HCT116 (cell line): ENCODE measurements at regions not wholly inside any gene's neighbourhood (a gene's known extent, or its start where the extent isn't known, plus 50 kb on each side); places are given as distances from the start of the nearest gene placed in this dataset.

Experiments
- CTCF ChIP-seq, 3 experiments: fragments of 200-600 bp in 1 of 3; sonication (generic) in 1 of 3; IDR thresholded peaks in 2 of 3; conservative IDR thresholded peaks in 1 of 3; 2 replicates each; pipeline ENCODE4 v1.5.1; 2012 to 2017; ENCODE audit warnings: low read depth in 2 of 3, low read length in 2 of 3, antibody characterized with exemption in 1 of 3, borderline replicate concordance in 1 of 3, control low read depth in 1 of 3, mild to moderate bottlenecking in 1 of 3, mixed read lengths in 1 of 3, mixed run types in 1 of 3, moderate library complexity in 1 of 3; ENCODE audit not compliant: insufficient read depth in 1 of 3
- EZH2phosphoT487 ChIP-seq: fragments of 200-600 bp; IDR thresholded peaks from 2 replicates; pipeline ENCODE4 v1.6.1; 2018; ENCODE audit warnings: antibody characterized with exemption, borderline replicate concordance
- POLR2A ChIP-seq: IDR thresholded peaks from 2 replicates; pipeline ENCODE4 v1.7.0; 2011; ENCODE audit warnings: borderline replicate concordance; ENCODE audit not compliant: insufficient read depth, insufficient read length; ENCODE audit errors: extremely low read depth
- YY1 ChIP-seq: IDR thresholded peaks from 2 replicates; pipeline ENCODE4 v1.6.1; 2011; ENCODE audit warnings: low read length, low read depth, moderate library complexity, mild to moderate bottlenecking; ENCODE audit not compliant: insufficient replicate concordance; ENCODE audit errors: extremely low read depth

- TF ChIP-seq YY1 (no peak), POLR2A (no peak), CTCF (IDR thresholded peaks at IDR 0.05 in 2 of 3, conservative IDR thresholded peaks at IDR 0.05 in 1 of 3; ENCODE audit: borderline replicate concordance in 1 of 3, insufficient read depth in 1 of 3, low read depth in 2 of 3, low read length in 2 of 3) (no peak), EZH2phosphoT487 (no peak)
Measured at GRCh38 chr17:63109661-63110060, 143.6 kb downstream of the TANC2 start.
